ENCODE measurements at regions not wholly inside any gene's neighbourhood (a gene's known extent, or its start where the extent isn't known, plus 50 kb on each side); places are given as distances from the start of the nearest gene placed in this dataset.

DNA sequence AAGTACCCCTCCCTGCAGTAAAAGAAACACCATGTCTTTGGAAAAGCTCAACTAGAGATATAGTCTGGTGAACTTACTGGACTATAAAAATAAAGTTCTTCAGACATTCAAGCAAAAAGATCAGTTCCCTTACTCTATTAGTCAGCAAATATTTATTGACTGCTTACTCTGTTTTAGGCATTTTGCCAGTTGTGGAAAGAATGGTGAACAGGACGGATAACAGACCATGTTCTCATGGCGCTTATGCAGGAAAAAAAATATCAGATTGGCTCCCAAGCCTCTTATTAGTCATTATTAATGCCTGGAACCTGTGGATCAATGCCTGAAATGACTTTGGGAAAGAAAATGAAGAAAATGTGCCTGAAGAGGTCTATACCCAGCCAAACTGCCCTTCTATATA lies 282.2 kb upstream of the EPHA7 start:
- intact Hi-C loops (cut with micrococcal nuclease): no loop called here
- no peak overlapping the region for H3K4me3 ChIP-seq (replicated peaks in 1 of 2; ENCODE audit: low read depth in 1 of 2, low read length in 2 of 2)
- H3K27ac ChIP-seq (ENCODE audit: low read depth, low read length): no peak overlapping the region
- H3K36me3 ChIP-seq (ENCODE audit: control insufficient read depth in 1 of 2, insufficient read depth in 2 of 2, low read length in 2 of 2): no peaks in the 10 kb centered on the region
- RAD21 ChIA-PET (ENCODE audit: low non-redundant PET in 1 of 2, low total read pairs in 2 of 2, uncharacterized antibody in 2 of 2, unreplicated experiment in 2 of 2): no interaction called here
- POLR2A ChIA-PET: no interaction called here
- ATAC-seq: no peak
- H3K9ac ChIP-seq (ENCODE audit: low read length): no peak overlapping the region
- no peaks in the 10 kb centered on the region for H3K4me1 ChIP-seq (ENCODE audit: control insufficient read depth in 1 of 2, insufficient read depth in 2 of 2, low read length in 2 of 2)
- no peaks in the 10 kb centered on the region for H3K9me2 ChIP-seq (ENCODE audit: insufficient read depth)
- BruUV-seq (replicated peaks): no TSS peak
- H2AFZ ChIP-seq (ENCODE audit: low read depth, low read length, poor library complexity, severe bottlenecking): no peak overlapping the region
- H3K27me3 ChIP-seq (ENCODE audit: insufficient read depth, low read length): no peaks in the 10 kb centered on the region
- TF ChIP-seq CBX3 (IDR thresholded peaks at IDR 0.05; ENCODE audit: low read depth) (no peak), SRF (IDR thresholded peaks at IDR 0.05; ENCODE audit: low read depth) (no peak), SP1 (IDR thresholded peaks at IDR 0.05; ENCODE audit: low read depth) (no peak), CEBPB (IDR thresholded peaks at IDR 0.05; ENCODE audit: low read depth) (no peak), SIN3A (IDR thresholded peaks at IDR 0.05; ENCODE audit: low read depth) (no peak), EGR1 (IDR thresholded peaks at IDR 0.05; ENCODE audit: low read depth) (no peak), RAD21 (IDR thresholded peaks at IDR 0.05; ENCODE audit: low read depth) (no peak), ELF1 (IDR thresholded peaks at IDR 0.05; ENCODE audit: borderline replicate concordance, low read depth) (no peak), POLR2AphosphoS5 (IDR thresholded peaks at IDR 0.05; ENCODE audit: low read depth, low read length) (no peak), POLR2A (IDR thresholded peaks at IDR 0.05; ENCODE audit: borderline replicate concordance, extremely low read depth, insufficient read depth, insufficient read length) (no peak), FOSL1 (IDR thresholded peaks at IDR 0.05; ENCODE audit: low read depth) (no peak), ZNF274 (IDR thresholded peaks at IDR 0.05; ENCODE audit: low read depth, low read length) (no peak), JUND (IDR thresholded peaks at IDR 0.05) (no peak), EZH2phosphoT487 (IDR thresholded peaks at IDR 0.05; ENCODE audit: borderline replicate concordance) (no peak), TCF7L2 (IDR thresholded peaks at IDR 0.05; ENCODE audit: borderline replicate concordance, extremely low read depth, insufficient read depth, insufficient read length) (no peak)
- TF ChIP-seq, protein P1, sequence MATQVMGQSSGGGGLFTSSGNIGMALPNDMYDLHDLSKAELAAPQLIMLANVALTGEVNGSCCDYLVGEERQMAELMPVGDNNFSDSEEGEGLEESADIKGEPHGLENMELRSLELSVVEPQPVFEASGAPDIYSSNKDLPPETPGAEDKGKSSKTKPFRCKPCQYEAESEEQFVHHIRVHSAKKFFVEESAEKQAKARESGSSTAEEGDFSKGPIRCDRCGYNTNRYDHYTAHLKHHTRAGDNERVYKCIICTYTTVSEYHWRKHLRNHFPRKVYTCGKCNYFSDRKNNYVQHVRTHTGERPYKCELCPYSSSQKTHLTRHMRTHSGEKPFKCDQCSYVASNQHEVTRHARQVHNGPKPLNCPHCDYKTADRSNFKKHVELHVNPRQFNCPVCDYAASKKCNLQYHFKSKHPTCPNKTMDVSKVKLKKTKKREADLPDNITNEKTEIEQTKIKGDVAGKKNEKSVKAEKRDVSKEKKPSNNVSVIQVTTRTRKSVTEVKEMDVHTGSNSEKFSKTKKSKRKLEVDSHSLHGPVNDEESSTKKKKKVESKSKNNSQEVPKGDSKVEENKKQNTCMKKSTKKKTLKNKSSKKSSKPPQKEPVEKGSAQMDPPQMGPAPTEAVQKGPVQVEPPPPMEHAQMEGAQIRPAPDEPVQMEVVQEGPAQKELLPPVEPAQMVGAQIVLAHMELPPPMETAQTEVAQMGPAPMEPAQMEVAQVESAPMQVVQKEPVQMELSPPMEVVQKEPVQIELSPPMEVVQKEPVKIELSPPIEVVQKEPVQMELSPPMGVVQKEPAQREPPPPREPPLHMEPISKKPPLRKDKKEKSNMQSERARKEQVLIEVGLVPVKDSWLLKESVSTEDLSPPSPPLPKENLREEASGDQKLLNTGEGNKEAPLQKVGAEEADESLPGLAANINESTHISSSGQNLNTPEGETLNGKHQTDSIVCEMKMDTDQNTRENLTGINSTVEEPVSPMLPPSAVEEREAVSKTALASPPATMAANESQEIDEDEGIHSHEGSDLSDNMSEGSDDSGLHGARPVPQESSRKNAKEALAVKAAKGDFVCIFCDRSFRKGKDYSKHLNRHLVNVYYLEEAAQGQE (IDR thresholded peaks at IDR 0.05; ENCODE audit: low read depth): no peak
- TF ChIP-seq, protein P2, sequence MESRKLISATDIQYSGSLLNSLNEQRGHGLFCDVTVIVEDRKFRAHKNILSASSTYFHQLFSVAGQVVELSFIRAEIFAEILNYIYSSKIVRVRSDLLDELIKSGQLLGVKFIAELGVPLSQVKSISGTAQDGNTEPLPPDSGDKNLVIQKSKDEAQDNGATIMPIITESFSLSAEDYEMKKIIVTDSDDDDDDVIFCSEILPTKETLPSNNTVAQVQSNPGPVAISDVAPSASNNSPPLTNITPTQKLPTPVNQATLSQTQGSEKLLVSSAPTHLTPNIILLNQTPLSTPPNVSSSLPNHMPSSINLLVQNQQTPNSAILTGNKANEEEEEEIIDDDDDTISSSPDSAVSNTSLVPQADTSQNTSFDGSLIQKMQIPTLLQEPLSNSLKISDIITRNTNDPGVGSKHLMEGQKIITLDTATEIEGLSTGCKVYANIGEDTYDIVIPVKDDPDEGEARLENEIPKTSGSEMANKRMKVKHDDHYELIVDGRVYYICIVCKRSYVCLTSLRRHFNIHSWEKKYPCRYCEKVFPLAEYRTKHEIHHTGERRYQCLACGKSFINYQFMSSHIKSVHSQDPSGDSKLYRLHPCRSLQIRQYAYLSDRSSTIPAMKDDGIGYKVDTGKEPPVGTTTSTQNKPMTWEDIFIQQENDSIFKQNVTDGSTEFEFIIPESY (IDR thresholded peaks at IDR 0.05; ENCODE audit: extremely low read depth, insufficient replicate concordance, low read length): no peak
- TF ChIP-seq, protein P3, sequence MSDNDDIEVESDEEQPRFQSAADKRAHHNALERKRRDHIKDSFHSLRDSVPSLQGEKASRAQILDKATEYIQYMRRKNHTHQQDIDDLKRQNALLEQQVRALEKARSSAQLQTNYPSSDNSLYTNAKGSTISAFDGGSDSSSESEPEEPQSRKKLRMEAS (IDR thresholded peaks at IDR 0.05): no peak
- TF ChIP-seq, protein P4, sequence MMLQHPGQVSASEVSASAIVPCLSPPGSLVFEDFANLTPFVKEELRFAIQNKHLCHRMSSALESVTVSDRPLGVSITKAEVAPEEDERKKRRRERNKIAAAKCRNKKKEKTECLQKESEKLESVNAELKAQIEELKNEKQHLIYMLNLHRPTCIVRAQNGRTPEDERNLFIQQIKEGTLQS (IDR thresholded peaks at IDR 0.05): no peak
- CTCF ChIA-PET: no interaction called here
- H3K9me3 ChIP-seq (ENCODE audit: control insufficient read depth in 1 of 2, insufficient read depth in 1 of 2, low read depth in 1 of 2, low read length in 2 of 2): peaks cover 0 to 7% of the 10 kb centered on the region in 2 experiments; a peak in 3 of 4 replicates
- no peak overlapping the region for H3K4me2 ChIP-seq (ENCODE audit: low read length)
- no peaks in the 10 kb centered on the region for H4K20me1 ChIP-seq (ENCODE audit: insufficient read depth)
- H3K79me2 ChIP-seq (ENCODE audit: insufficient read depth, low read length): no peaks in the 10 kb centered on the region
- DNase-seq (ENCODE audit: low read depth, low spot score): no peak

Measured in HCT116 (cell line).